NK-92 treated with Interleukin-12 subunit alpha and Interleukin-12 subunit beta, amount 100 ng/mL, for 24 hours (cell line): ENCODE measurements at regions not wholly inside any gene's neighbourhood (a gene's known extent, or its start where the extent isn't known, plus 50 kb on each side); places are given as distances from the start of the nearest gene placed in this dataset.
"Not testable (repeated sequence)": the region's sequence is repeated elsewhere in the genome, so short reads cannot be mapped to it uniquely, and the experiment has no call there.

Experiments
- DNase-seq: peaks from one replicate; lab custom pipeline; 2025; lab: John Stamatoyannopoulos, UW

- DNase-seq = no peak
Observed at GRCh38 chr6:130557481-130558112, 191.8 kb downstream of the TMEM200A start.

GRCh38 chr6:130558131-130558530 lies 192.3 kb downstream of the TMEM200A start:
- DNase-seq = no peak

GRCh38 chr6:130559166-130559565 lies 193.3 kb downstream of the TMEM200A start:
- no peak for DNase-seq

GRCh38 chr6:130560231-130560630 lies 194.4 kb downstream of the TMEM200A start:
- peak; percentile 26 for DNase-seq

GRCh38 chr6:130561159-130561558 lies 195.3 kb downstream of the TMEM200A start:
- not testable (repeated sequence) for DNase-seq

- no peak for DNase-seq
Observed at GRCh38 chr6:130565696-130566095, 199.9 kb downstream of the TMEM200A start.

GRCh38 chr6:130574146-130574545 lies 208.3 kb downstream of the TMEM200A start:
- DNase-seq = no peak

GRCh38 chr6:130575557-130575956 lies 209.7 kb downstream of the TMEM200A start:
- no peak for DNase-seq

GRCh38 chr6:130575971-130576370 lies 210.2 kb downstream of the TMEM200A start:
- DNase-seq = peak; percentile 27

GRCh38 chr6:130577178-130577919 lies 211.5 kb downstream of the TMEM200A start:
- no peak for DNase-seq

GRCh38 chr6:130578713-130579112 lies 212.9 kb downstream of the TMEM200A start:
- DNase-seq = no peak

GRCh38 chr6:130583268-130583667 lies 217.5 kb downstream of the TMEM200A start:
- no peak for DNase-seq

- DNase-seq = no peak
Observed at GRCh38 chr6:130585587-130585986, 219.8 kb downstream of the TMEM200A start.

- DNase-seq = no peak
Observed at GRCh38 chr6:130587778-130588520, 222.1 kb downstream of the TMEM200A start.

GRCh38 chr6:130593200-130593599 lies 227.4 kb downstream of the TMEM200A start:
- DNase-seq = no peak

GRCh38 chr6:130593948-130594347 lies 228.1 kb downstream of the TMEM200A start:
- no peak for DNase-seq

GRCh38 chr6:130598021-130598989 lies 228.9 kb upstream of the SMLR1 start:
- DNase-seq = no peak

- no peak for DNase-seq
Observed at GRCh38 chr6:130600880-130601341, 226.3 kb upstream of the SMLR1 start.

- no peak for DNase-seq
Observed at GRCh38 chr6:130602151-130602770, 224.9 kb upstream of the SMLR1 start.

GRCh38 chr6:130603391-130603790 lies 223.8 kb upstream of the SMLR1 start:
- no peak for DNase-seq

GRCh38 chr6:130604841-130605399 lies 222.3 kb upstream of the SMLR1 start:
- no peak for DNase-seq
